Breast epithelium (tissue), 3 donors: ENCODE measurements at regions not wholly inside any gene's neighbourhood (a gene's known extent, or its start where the extent isn't known, plus 50 kb on each side); places are given as distances from the start of the nearest gene placed in this dataset.

Source experiments
- POLR2AphosphoS5 ChIP-seq, 3 donors: sonication (generic); formaldehyde crosslinking; IDR thresholded peaks; one replicate each; pipeline ENCODE4 v1.6.1; 2017; ENCODE audit warnings: antibody characterized with exemption in 3 of 3
- TF ChIP-seq, protein P1 (sequence below), 3 donors: fragments of 450-650 bp; IDR thresholded peaks; one replicate each; pipeline ENCODE4 v1.5.1; 2016 to 2017; ENCODE audit warnings: antibody characterized with exemption in 3 of 3, mild to moderate bottlenecking in 3 of 3, moderate library complexity in 3 of 3

DNA sequence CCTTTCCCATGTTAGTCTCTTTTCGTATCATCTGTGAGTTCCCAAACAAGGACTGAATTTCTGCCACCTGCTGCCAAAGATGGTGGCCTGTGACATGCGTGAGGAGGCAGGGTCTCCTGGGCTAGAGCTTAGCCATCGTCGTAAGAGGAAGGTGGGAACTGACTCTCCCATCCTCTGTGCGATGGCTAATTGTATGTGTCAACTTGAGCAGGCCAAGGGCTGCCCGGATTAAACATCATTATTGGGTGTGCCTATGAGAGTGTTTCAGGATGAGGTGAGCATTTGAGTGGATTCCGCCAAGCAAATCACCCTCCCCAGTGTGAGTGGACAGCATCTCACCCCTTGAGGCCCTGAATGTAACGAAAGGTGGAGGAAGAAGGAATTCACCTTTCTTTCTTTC is 220.7 kb upstream of the DIO3 start:
- TF ChIP-seq, protein P1, sequence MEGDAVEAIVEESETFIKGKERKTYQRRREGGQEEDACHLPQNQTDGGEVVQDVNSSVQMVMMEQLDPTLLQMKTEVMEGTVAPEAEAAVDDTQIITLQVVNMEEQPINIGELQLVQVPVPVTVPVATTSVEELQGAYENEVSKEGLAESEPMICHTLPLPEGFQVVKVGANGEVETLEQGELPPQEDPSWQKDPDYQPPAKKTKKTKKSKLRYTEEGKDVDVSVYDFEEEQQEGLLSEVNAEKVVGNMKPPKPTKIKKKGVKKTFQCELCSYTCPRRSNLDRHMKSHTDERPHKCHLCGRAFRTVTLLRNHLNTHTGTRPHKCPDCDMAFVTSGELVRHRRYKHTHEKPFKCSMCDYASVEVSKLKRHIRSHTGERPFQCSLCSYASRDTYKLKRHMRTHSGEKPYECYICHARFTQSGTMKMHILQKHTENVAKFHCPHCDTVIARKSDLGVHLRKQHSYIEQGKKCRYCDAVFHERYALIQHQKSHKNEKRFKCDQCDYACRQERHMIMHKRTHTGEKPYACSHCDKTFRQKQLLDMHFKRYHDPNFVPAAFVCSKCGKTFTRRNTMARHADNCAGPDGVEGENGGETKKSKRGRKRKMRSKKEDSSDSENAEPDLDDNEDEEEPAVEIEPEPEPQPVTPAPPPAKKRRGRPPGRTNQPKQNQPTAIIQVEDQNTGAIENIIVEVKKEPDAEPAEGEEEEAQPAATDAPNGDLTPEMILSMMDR (IDR thresholded peaks at IDR 0.05), result no peak
- TF ChIP-seq POLR2AphosphoS5 (IDR thresholded peaks at IDR 0.05), result no peak
